HEK293 (cell line): ENCODE measurements at regions not wholly inside any gene's neighbourhood (a gene's known extent, or its start where the extent isn't known, plus 50 kb on each side); places are given as distances from the start of the nearest gene placed in this dataset.

ENCODE experiments used
- YY1 ChIP-seq: fragments of 450-650 bp; formaldehyde crosslinking; IDR thresholded peaks from 2 replicates; pipeline ENCODE4 v1.5.1; 2018; ENCODE audit warnings: missing biosample characterization, missing genetic modification characterization
- TF ChIP-seq, protein P1 (sequence below): fragments of 450-650 bp; formaldehyde crosslinking; IDR thresholded peaks from 2 replicates; pipeline ENCODE4 v1.5.1; 2016; ENCODE audit warnings: missing biosample characterization, missing genetic modification characterization

GRCh38 chr2:186093174-186093573, 354.6 kb downstream of the FSIP2 start:
- no peak for TF ChIP-seq YY1 (tag by site-specific recombination)
- TF ChIP-seq, protein P1, sequence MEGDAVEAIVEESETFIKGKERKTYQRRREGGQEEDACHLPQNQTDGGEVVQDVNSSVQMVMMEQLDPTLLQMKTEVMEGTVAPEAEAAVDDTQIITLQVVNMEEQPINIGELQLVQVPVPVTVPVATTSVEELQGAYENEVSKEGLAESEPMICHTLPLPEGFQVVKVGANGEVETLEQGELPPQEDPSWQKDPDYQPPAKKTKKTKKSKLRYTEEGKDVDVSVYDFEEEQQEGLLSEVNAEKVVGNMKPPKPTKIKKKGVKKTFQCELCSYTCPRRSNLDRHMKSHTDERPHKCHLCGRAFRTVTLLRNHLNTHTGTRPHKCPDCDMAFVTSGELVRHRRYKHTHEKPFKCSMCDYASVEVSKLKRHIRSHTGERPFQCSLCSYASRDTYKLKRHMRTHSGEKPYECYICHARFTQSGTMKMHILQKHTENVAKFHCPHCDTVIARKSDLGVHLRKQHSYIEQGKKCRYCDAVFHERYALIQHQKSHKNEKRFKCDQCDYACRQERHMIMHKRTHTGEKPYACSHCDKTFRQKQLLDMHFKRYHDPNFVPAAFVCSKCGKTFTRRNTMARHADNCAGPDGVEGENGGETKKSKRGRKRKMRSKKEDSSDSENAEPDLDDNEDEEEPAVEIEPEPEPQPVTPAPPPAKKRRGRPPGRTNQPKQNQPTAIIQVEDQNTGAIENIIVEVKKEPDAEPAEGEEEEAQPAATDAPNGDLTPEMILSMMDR: no peak
